ENCODE measurements at regions not wholly inside any gene's neighbourhood (a gene's known extent, or its start where the extent isn't known, plus 50 kb on each side); places are given as distances from the start of the nearest gene placed in this dataset.
A peak's percentile ranks its signal among the peaks of the same experiment; 100 is the strongest.

DNA sequence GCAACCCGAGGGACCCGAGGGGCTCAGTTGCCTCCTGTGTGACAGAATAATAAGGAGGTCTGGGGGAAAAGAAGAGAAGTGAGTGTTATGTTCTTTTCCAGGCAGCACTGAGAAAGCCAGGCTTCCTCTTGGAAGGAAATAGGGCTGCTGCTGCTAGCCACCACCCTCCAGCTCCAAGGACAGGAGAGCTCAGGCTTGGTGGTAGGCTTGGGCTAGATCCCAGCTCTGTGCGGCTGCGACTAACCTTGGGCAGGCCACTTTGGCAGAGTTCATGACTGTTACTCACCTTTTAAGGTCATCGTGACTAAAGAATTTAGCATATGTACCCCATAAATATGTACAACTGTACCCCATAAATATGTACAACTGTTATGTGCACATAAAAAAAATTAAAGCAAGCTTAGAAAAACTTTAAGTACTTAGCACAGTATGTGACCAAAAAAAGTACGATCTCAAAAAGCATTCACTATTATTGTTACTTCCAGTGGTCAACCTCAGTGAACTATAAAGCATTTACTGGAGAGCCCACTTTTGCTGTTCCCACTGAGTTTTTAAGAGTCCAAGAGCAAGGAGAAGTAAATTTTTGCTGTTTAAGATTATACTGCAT, 124.7 kb upstream of the POU2AF2 start:
- no peaks in the 10 kb centered on the region for H3K36me3 ChIP-seq
- no peak for ATAC-seq
- no peaks in the 10 kb centered on the region for H3K4me1 ChIP-seq
- H3K27ac ChIP-seq, result no peak overlapping the region
- DNase-seq, result no peak
- intact Hi-C loops (cut with DNase I), result loop anchor here in 1 of 10 donors (10.0 kb wide), 1 partner anchor 646 kb away; no protein-coding TSS in a partner anchor
- TF ChIP-seq, protein P1, sequence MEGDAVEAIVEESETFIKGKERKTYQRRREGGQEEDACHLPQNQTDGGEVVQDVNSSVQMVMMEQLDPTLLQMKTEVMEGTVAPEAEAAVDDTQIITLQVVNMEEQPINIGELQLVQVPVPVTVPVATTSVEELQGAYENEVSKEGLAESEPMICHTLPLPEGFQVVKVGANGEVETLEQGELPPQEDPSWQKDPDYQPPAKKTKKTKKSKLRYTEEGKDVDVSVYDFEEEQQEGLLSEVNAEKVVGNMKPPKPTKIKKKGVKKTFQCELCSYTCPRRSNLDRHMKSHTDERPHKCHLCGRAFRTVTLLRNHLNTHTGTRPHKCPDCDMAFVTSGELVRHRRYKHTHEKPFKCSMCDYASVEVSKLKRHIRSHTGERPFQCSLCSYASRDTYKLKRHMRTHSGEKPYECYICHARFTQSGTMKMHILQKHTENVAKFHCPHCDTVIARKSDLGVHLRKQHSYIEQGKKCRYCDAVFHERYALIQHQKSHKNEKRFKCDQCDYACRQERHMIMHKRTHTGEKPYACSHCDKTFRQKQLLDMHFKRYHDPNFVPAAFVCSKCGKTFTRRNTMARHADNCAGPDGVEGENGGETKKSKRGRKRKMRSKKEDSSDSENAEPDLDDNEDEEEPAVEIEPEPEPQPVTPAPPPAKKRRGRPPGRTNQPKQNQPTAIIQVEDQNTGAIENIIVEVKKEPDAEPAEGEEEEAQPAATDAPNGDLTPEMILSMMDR (IDR thresholded peaks at IDR 0.05), result no peak
- 74 to 86% methylated on average over 6 of the region's 6 CpGs for WGBS, 2 donors
- H3K9me3 ChIP-seq, result no peaks in the 10 kb centered on the region
- no peaks in the 10 kb centered on the region for H3K27me3 ChIP-seq
- H3K4me3 ChIP-seq, result no peak overlapping the region

DNA sequence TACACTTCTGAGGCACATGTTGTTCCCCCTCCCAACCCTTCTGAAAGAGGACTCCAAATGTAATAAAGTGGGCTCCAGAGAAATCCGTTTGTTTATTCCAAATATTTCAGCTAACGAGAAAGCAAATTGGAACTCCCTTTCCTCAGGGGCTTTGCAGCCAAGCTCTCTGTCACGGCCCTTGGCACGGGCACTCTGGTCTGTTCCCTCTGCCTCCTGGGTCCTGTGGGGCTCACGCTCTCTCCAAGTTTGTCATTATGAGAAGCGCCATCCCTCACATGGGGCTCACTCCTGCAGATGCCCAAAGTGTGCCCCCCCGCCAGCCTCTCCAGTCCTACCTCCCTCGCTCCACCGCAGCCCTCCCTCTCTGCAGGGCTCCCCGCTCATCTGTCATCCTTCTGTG, 125.4 kb upstream of the POU2AF2 start:
- Histone ChIP-seq H3K4me3 (no peak overlapping the region), H3K4me1 (no peaks in the 10 kb centered on the region), H3K9me3 (no peaks in the 10 kb centered on the region), H3K36me3 (no peaks in the 10 kb centered on the region), H3K27ac (no peak overlapping the region), H3K27me3 (no peaks in the 10 kb centered on the region)
- intact Hi-C loops (cut with DNase I), result loop anchor here in 1 of 10 donors (10.0 kb wide), 1 partner anchor 645 kb away; no protein-coding TSS in a partner anchor
- WGBS, 2 donors, result 71 to 77% methylated on average over 10 of the region's 10 CpGs
- ATAC-seq (no peak), DNase-seq (peak in 1 of 2 donors; percentile 13)
- TF ChIP-seq, protein P1 (IDR thresholded peaks at IDR 0.05), result no peak

DNA sequence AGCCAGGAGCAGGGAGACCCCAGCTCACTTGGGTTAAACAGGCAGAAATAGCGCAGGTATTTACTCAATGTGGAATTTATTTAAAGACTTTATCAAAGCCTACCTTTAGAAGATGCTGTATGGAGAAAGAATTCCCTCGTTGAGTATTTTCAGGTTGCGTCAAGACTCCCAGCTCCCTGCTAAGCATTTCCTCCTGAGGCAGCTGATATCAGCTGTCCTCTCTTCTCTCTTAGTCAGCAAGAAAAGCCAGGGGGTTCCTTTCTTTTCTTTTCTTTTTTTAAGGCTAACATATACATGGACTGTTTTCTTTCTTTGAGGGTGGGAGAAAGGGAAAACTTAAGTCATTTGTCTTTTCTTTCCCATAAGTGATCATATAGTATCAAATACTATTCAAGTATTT, 125.8 kb upstream of the POU2AF2 start:
- Histone ChIP-seq H3K36me3 (no peaks in the 10 kb centered on the region), H3K27ac (no peak overlapping the region), H3K4me3 (no peak overlapping the region), H3K27me3 (no peaks in the 10 kb centered on the region), H3K4me1 (no peaks in the 10 kb centered on the region), H3K9me3 (no peaks in the 10 kb centered on the region)
- 50 to 51% methylated on average over 3 of the region's 3 CpGs for WGBS, 2 donors
- TF ChIP-seq, protein P1 (IDR thresholded peaks at IDR 0.05), result no peak
- intact Hi-C loops (cut with DNase I), result loop anchor here in 1 of 10 donors (10.0 kb wide), 1 partner anchor 645 kb away; no protein-coding TSS in a partner anchor
- DNase-seq (no peak), ATAC-seq (no peak)

DNA sequence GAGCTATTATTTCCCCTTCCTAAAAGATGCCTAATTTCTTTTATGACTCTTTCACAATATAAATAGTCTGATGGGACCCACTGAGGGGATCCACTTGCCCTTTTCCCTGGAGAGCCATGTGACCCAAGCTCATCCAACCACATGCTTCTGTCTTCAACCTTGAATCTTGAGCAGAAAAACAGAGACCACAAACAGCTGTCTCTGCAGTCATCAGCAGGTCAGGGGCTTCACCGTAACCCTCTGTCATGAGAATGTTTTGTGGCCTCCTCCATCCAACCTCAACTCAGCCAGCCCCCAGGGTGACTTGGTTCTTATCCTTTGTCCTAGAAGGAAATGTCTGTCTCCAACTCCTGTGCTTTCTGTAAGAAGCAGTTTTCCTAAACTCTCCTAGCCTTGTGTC, 129.6 kb upstream of the POU2AF2 start:
- Histone ChIP-seq H3K27ac (no peak overlapping the region), H3K9me3 (no peaks in the 10 kb centered on the region), H3K4me1 (no peaks in the 10 kb centered on the region), H3K36me3 (no peaks in the 10 kb centered on the region), H3K27me3 (peaks cover 0 to 5% (median 0%) of the 10 kb centered on the region in 7 donors), H3K4me3 (no peak overlapping the region)
- TF ChIP-seq, protein P1 (IDR thresholded peaks at IDR 0.05), result no peak
- DNase-seq, result no peak
- intact Hi-C loops (cut with DNase I), result no loop called here
- 48 to 96% methylated on average over 1 of the region's 1 CpG for WGBS, 2 donors
- ATAC-seq, result no peak
